ENCODE measurements at regions not wholly inside any gene's neighbourhood (a gene's known extent, or its start where the extent isn't known, plus 50 kb on each side); places are given as distances from the start of the nearest gene placed in this dataset.

DNA sequence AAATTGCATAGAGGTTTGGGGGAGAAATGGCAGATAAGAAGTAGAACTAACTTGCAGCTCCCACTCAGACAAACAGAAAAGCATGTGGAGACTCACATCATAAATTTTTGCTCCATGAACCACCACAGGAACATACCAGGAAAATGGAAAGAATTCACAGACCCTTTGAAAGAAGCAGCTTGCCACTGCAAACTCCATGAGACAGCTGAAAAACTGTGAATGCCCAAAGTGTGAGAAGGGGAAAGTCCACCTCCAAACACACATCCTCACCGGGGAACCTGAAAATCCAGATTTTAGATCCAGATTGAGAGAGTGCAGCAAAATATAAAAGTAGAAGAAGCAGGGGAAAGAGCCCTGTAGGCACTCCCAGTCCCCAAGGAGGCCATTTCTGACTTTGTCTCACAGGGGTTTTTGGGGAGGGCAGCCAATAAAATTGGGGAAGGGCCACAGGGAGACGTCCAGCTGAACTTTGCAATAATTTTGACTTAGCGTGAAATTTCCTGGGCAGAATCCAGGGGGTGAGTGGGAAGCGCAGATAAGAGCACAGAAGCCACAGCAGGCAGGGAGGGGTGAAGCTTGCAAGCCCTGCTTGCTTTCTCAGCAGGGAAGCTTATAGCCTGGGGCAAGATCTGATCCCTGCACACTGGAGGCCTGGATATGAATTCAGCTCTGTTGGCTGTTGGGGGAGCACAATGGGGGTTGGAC is 183.4 kb upstream of the UBE2E2 start:
- no peak overlapping the region for H3K4me3 ChIP-seq (ENCODE audit: low read depth, low read length)
- TF ChIP-seq, protein P1, sequence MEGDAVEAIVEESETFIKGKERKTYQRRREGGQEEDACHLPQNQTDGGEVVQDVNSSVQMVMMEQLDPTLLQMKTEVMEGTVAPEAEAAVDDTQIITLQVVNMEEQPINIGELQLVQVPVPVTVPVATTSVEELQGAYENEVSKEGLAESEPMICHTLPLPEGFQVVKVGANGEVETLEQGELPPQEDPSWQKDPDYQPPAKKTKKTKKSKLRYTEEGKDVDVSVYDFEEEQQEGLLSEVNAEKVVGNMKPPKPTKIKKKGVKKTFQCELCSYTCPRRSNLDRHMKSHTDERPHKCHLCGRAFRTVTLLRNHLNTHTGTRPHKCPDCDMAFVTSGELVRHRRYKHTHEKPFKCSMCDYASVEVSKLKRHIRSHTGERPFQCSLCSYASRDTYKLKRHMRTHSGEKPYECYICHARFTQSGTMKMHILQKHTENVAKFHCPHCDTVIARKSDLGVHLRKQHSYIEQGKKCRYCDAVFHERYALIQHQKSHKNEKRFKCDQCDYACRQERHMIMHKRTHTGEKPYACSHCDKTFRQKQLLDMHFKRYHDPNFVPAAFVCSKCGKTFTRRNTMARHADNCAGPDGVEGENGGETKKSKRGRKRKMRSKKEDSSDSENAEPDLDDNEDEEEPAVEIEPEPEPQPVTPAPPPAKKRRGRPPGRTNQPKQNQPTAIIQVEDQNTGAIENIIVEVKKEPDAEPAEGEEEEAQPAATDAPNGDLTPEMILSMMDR (IDR thresholded peaks at IDR 0.05; ENCODE audit: insufficient read depth, low read depth, low read length, missing control alignments): no peak
- no peak for DNase-seq (ENCODE audit: low read depth)

DNA sequence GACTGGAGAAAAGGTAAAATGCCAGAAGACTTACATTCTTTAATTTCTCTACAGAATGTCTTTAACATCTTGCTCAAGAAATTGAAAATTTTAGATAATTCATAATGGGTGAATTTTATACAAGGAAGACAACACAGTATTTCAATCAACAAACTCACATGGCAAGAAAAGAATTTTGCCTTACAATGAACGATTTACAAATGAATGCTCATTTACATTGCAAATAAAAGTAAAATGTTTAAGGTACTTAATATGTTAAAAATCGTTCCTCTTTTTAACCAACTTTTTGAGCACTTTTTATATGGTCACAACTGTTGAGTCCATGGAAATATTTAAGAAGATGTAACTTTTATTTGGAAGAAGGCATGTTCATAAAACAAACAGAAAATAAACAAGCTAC is 174.8 kb upstream of the UBE2E2 start:
- TF ChIP-seq, protein P1 (IDR thresholded peaks at IDR 0.05; ENCODE audit: insufficient read depth, low read depth, low read length, missing control alignments): no peak
- no peak overlapping the region for H3K4me3 ChIP-seq (ENCODE audit: low read depth, low read length)
- DNase-seq (ENCODE audit: low read depth): no peak

DNA sequence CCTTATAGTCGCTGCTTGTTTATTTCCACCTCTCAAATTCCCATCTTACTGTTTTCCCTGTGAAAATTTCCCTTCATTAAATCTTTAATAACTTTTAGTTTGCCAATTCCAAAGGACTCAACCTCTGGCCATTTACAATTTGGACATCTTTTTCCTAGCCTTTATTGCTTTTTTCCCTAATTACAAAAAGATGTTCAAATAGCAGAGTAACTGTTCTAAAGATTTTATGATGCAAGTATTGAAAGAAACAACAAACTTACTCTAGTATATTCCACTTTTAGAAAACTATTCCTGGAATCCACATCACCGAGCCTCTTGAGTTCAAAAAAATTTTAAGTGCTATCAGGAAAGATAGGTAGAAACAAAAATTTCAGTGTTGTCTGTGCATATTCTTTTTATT is 174.1 kb upstream of the UBE2E2 start:
- DNase-seq (ENCODE audit: low read depth): no peak
- TF ChIP-seq, protein P1 (IDR thresholded peaks at IDR 0.05; ENCODE audit: insufficient read depth, low read depth, low read length, missing control alignments): no peak
- H3K4me3 ChIP-seq (ENCODE audit: low read depth, low read length): no peak overlapping the region

DNA sequence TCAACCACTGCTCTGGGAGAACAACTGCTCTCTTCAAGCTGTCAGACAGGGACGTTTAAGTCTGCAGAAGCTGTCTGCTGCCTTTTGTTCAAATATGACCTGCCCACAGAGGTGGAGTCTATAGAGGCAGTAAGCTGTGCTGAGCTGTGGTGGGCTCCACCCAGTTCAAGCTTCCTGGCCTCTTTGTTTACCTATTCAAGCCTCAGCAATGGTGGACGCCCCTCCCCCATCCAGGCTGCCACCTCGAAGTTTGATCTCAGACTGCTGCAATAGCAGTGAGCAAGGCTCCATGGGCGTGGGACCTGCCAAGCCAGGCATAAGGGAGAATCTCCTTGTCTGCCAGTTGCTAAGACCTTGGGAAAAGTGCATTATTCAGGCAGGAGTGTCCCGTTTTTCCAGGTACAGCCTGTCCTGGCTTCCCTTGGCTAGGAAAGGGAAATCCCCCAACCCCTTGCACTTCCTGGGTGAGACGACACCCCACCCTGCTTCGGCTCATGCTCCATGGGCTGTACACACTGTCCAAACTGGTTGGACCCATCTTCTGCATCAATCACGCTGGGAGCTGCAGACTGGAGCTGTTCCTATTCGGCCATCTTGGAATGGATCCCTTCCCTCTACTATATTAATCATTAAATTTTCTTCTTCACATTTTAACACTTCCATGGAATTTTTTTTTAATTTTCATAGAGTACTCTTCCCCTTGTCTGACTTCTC is 167.0 kb upstream of the UBE2E2 start:
- H3K4me3 ChIP-seq (ENCODE audit: low read depth, low read length): no peak overlapping the region
- TF ChIP-seq, protein P1 (IDR thresholded peaks at IDR 0.05; ENCODE audit: insufficient read depth, low read depth, low read length, missing control alignments): no peak
- DNase-seq (ENCODE audit: low read depth): peak; percentile 10

DNA sequence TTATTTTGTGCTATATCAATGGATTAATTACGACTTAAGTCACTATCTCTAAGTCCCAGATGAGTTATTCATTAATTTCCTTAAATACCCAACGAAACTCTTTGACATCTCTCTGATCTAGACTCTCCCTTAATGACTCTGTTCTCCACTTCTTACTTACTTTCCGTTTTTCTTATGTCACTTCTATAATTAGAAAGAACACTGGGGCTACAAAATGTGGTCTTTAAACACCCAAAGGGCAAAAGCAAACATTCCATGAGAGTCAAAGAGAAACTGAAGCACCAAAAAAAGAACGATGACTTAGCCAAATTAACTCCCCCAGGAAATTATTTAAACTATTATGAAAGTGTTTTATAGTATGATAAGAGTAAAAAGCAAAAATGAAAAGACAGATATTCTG is 166.4 kb upstream of the UBE2E2 start:
- TF ChIP-seq, protein P1 (IDR thresholded peaks at IDR 0.05; ENCODE audit: insufficient read depth, low read depth, low read length, missing control alignments): no peak
- peak; percentile 29 for DNase-seq (ENCODE audit: low read depth)
- H3K4me3 ChIP-seq (ENCODE audit: low read depth, low read length): no peak overlapping the region

DNA sequence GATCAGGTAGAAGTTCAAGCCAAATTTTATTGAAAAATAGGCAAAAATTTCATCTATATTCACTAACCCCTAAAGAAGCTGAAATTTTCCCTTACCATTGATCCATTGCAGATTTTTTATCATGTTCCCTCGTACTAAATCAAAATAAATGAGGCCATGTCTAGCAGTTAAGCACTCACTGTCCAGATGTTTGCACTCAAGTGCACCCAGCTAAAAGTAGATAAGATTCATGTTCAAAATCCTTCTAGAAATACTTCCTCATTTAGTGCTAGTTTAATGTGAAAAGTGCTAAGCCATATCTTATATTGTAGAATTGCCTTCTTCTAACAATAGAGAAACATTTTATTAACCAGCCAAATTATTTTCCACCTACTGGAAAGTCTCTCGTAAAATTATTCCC is 164.7 kb upstream of the UBE2E2 start:
- no peak overlapping the region for H3K4me3 ChIP-seq (ENCODE audit: low read depth, low read length)
- DNase-seq (ENCODE audit: low read depth): no peak
- TF ChIP-seq, protein P1 (IDR thresholded peaks at IDR 0.05; ENCODE audit: insufficient read depth, low read depth, low read length, missing control alignments): no peak
